HG02610 (cell line): ENCODE measurements at regions not wholly inside any gene's neighbourhood (a gene's known extent, or its start where the extent isn't known, plus 50 kb on each side); places are given as distances from the start of the nearest gene placed in this dataset.

Source experiments
- ATAC-seq: cut with Tn5 transposase; IDR thresholded peaks from one replicate; pipeline ENCODE4 v1.9.1; 2021; ENCODE audit warnings: mild to moderate bottlenecking, moderate library complexity; ENCODE audit not compliant: unreplicated experiment

DNA sequence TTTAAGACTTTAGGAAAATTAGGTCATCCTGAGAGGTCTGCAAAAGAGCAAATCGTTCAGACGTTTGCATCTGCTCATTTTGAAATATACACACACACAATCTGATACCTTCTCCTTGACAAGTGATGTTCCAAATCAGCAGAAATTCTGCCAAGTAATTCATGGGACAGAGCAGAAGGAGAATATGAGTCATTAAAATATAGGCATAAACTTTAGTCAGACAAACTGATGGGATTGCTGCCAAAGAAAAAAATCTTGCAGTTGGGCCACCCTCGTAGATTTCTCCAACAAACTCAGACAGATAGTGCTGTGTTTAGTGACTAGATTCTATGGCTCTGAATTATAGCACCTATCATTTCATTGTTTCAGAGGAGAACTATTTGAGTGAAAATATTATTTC lies 336.3 kb downstream of the NYAP2 start:
- no peak for ATAC-seq

DNA sequence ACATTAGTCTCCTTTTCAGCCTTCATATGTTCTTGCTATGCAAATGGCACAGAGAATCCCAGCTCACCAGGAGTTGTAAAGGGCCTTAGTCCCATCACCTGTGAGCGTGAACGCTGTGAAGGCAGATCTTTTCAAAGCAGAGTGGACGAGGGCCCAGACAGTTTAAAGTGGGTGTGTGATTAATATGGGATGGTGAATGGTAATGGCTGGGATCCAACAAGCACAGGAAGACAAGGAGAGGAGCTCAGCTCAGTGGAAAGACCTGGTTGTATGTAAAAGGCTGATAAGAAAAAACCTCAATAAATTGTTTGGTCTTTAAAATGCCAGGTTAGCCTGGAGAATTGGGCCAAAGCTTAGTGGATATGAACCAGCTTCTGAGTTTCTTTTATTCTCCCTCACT lies 326.2 kb downstream of the NYAP2 start:
- no peak for ATAC-seq
